ENCODE measurements at regions not wholly inside any gene's neighbourhood (a gene's known extent, or its start where the extent isn't known, plus 50 kb on each side); places are given as distances from the start of the nearest gene placed in this dataset.

DNA sequence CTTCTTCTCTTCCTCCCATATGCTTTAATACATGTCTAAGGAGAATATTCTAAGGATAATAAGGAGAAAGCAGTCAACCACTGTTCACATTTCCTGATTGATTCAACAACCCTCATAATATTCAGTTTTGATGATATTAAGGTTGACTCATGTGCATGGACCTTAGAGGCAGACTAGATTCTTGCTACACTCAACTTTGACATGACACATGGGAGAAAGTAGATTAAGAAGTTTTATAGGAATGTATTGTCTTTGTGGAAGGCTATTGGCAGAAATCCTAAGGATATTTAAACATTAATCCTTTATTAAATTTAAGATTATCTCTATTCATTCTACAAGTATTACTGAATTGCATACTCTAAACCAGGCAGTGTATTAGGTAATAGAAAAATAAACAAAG, 309.1 kb upstream of the CYRIA start:
- TF ChIP-seq POLR2A (IDR thresholded peaks at IDR 0.05) = no peak
- TF ChIP-seq, protein P1, sequence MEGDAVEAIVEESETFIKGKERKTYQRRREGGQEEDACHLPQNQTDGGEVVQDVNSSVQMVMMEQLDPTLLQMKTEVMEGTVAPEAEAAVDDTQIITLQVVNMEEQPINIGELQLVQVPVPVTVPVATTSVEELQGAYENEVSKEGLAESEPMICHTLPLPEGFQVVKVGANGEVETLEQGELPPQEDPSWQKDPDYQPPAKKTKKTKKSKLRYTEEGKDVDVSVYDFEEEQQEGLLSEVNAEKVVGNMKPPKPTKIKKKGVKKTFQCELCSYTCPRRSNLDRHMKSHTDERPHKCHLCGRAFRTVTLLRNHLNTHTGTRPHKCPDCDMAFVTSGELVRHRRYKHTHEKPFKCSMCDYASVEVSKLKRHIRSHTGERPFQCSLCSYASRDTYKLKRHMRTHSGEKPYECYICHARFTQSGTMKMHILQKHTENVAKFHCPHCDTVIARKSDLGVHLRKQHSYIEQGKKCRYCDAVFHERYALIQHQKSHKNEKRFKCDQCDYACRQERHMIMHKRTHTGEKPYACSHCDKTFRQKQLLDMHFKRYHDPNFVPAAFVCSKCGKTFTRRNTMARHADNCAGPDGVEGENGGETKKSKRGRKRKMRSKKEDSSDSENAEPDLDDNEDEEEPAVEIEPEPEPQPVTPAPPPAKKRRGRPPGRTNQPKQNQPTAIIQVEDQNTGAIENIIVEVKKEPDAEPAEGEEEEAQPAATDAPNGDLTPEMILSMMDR (IDR thresholded peaks at IDR 0.05) = no peak
